SK-N-MC (cell line): ENCODE measurements at regions not wholly inside any gene's neighbourhood (a gene's known extent, or its start where the extent isn't known, plus 50 kb on each side); places are given as distances from the start of the nearest gene placed in this dataset.

Experiments used
- EZH2 ChIP-seq: fragments of 200-600 bp; sonication (generic); IDR thresholded peaks from one replicate; pipeline ENCODE4 v1.6.1; 2017; ENCODE audit warnings: antibody characterized with exemption
- POLR2AphosphoS5 ChIP-seq: IDR thresholded peaks from 2 replicates; pipeline ENCODE4 v1.6.1; 2012; ENCODE audit warnings: mild to moderate bottlenecking, low read depth, low read length, borderline replicate concordance

- TF ChIP-seq EZH2 = no peak
- no peak for TF ChIP-seq POLR2AphosphoS5
Observed at GRCh38 chr4:189083769-189084168, 856.9 kb upstream of the FRG1 start.
